GM12878 (cell line): ENCODE measurements at regions not wholly inside any gene's neighbourhood (a gene's known extent, or its start where the extent isn't known, plus 50 kb on each side); places are given as distances from the start of the nearest gene placed in this dataset.

Experiments
- ATAC-seq: fragments of 200-7000 bp; cut with Tn5 transposase; 3 replicates; pipeline ENCODE4 v1.9.1; 2020; ENCODE audit warnings: mild to moderate bottlenecking, moderate library complexity
- BruUV-seq: library from RNA; stranded (reverse); fragments of 400-500 nt; replicated peaks from 2 replicates; lab custom pipeline; 2021; lab: Mats Ljungman, UMichigan
- CTCF ChIA-PET: fragments of 300-600 bp; sonication (Branson Sonifier 250); formaldehyde crosslinking; extraction: SDS; loops from one replicate; lab custom pipeline; 2021; ENCODE audit warnings: inconsistent platforms; lab: Yijun Ruan, JAX
- POLR2A ChIA-PET: fragments of 350-600 bp; formaldehyde crosslinking; extraction: SDS; loops from one replicate; lab custom pipeline; 2021; ENCODE audit warnings: inconsistent platforms; lab: Charles Lee
- RAD21 ChIA-PET: fragments of 300-600 bp; sonication (Branson Sonifier 250); formaldehyde crosslinking; loops from one replicate; lab custom pipeline; 2023; ENCODE audit warnings: antibody characterized with exemption; ENCODE audit not compliant: unreplicated experiment; lab: Charles Lee
- SMC1A ChIA-PET: fragments of 300-600 bp; sonication (Branson Sonifier 250); formaldehyde crosslinking; loops from one replicate; lab custom pipeline; 2023; ENCODE audit not compliant: unreplicated experiment, uncharacterized antibody; lab: Charles Lee
- DNase-seq: peaks from one replicate; pipeline ENCODE4 v3.0.0-alpha.2; 2011; ENCODE audit warnings: low read depth, low spot score
- FAIRE-seq: peaks from 3 replicates; lab custom pipeline; 2011; peaks lifted over from hg19 to GRCh38; lab: Jason Lieb, UNC
- H2AFZ ChIP-seq: 2 replicates; pipeline ENCODE4 v1.6.0; 2011; ENCODE audit warnings: low read depth, low read length, control low read depth; ENCODE audit not compliant: control insufficient read depth
- H3K27ac ChIP-seq: 2 replicates; pipeline ENCODE4 v1.5.1; 2011; ENCODE audit warnings: control low read depth; ENCODE audit not compliant: control insufficient read depth, insufficient read depth
- H3K27me3 ChIP-seq, 2 experiments: replicated peaks in 1 of 2; 2 replicates each; pipeline versions ENCODE4 v1.6.0 to v1.6.1; 2011; ENCODE audit warnings: low read length in 1 of 2; ENCODE audit not compliant: control insufficient read depth in 2 of 2, insufficient read depth in 2 of 2
- H3K36me3 ChIP-seq, 2 experiments: 2 replicates each; pipeline ENCODE4 v1.5.1; 2011; ENCODE audit warnings: low read length in 1 of 2; ENCODE audit not compliant: control insufficient read depth in 2 of 2, insufficient read depth in 2 of 2
- H3K4me1 ChIP-seq: 2 replicates; pipeline ENCODE4 v1.6.1; 2011; ENCODE audit warnings: mild to moderate bottlenecking, low read length, moderate library complexity, mixed read lengths; ENCODE audit not compliant: control insufficient read depth, insufficient read depth
- H3K4me2 ChIP-seq: 2 replicates; pipeline ENCODE4 v1.6.0; 2011; ENCODE audit warnings: control low read depth; ENCODE audit not compliant: control insufficient read depth, insufficient read depth
- H3K4me3 ChIP-seq: fragments of 200-600 bp; sonication (generic); 2 replicates; pipeline ENCODE4 v1.5.1; 2016
- H3K79me2 ChIP-seq: 2 replicates; pipeline ENCODE4 v1.6.0; 2011; ENCODE audit warnings: low read length; ENCODE audit not compliant: control insufficient read depth, insufficient read depth
- H3K9ac ChIP-seq: 2 replicates; pipeline ENCODE4 v1.8.0; 2011; ENCODE audit warnings: low read length, control low read depth, mixed read lengths; ENCODE audit not compliant: control insufficient read depth, insufficient read depth
- H3K9me3 ChIP-seq: replicated peaks from 3 replicates; pipeline ENCODE4 v1.5.1; 2011; ENCODE audit warnings: mild to moderate bottlenecking, low read length; ENCODE audit not compliant: control insufficient read depth, insufficient read depth
- H4K20me1 ChIP-seq: 2 replicates; pipeline ENCODE4 v1.6.0; 2011; ENCODE audit not compliant: control insufficient read depth, insufficient read depth
- CBX3 ChIP-seq: fragments of 200-600 bp; sonication (generic); IDR thresholded peaks from 2 replicates; pipeline ENCODE4 v1.6.1; 2016; ENCODE audit warnings: low read depth, borderline replicate concordance
- EED ChIP-seq: sonication (generic); IDR thresholded peaks from 2 replicates; pipeline ENCODE4 v1.6.1; 2016; ENCODE audit warnings: antibody characterized with exemption, low read depth
- GATAD2B ChIP-seq: fragments of 450-650 bp; conservative IDR thresholded peaks from 2 replicates; pipeline ENCODE4 v1.6.1; 2017; ENCODE audit warnings: low read depth, mild to moderate bottlenecking, moderate library complexity
- MAX ChIP-seq: IDR thresholded peaks from 2 replicates; pipeline ENCODE4 v1.6.1; 2012; ENCODE audit warnings: low read depth, low read length, improper control_type of control experiment
- NRF1 ChIP-seq: conservative IDR thresholded peaks from 2 replicates; pipeline ENCODE4 v1.6.1; 2011; ENCODE audit warnings: mild to moderate bottlenecking, low read depth, low read length, improper control_type of control experiment
- PBX3 ChIP-seq: IDR thresholded peaks from 2 replicates; pipeline ENCODE4 v1.6.1; 2011; ENCODE audit warnings: mild to moderate bottlenecking, low read depth, low read length, moderate library complexity; ENCODE audit not compliant: insufficient replicate concordance
- PRDM15 ChIP-seq: fragments of 450-650 bp; formaldehyde crosslinking; IDR thresholded peaks from 2 replicates; pipeline ENCODE4 v1.4.0; 2020; ENCODE audit warnings: mild to moderate bottlenecking, moderate library complexity
- SREBF1 ChIP-seq: IDR thresholded peaks from 2 replicates; pipeline ENCODE4 v1.6.1; 2012; ENCODE audit warnings: mild to moderate bottlenecking, low read length
- SREBF2 ChIP-seq: IDR thresholded peaks from 2 replicates; pipeline ENCODE4 v1.6.1; 2012; ENCODE audit warnings: mild to moderate bottlenecking, low read length
- SUZ12 ChIP-seq: fragments of 200-600 bp; sonication (generic); IDR thresholded peaks from one replicate; pipeline ENCODE4 v1.6.1; 2018; ENCODE audit warnings: antibody characterized with exemption, mild to moderate bottlenecking; ENCODE audit not compliant: unreplicated experiment
- ZBTB33 ChIP-seq: fragments of 450-650 bp; IDR thresholded peaks from 2 replicates; pipeline ENCODE4 v1.6.1; 2017; ENCODE audit warnings: mild to moderate bottlenecking
- ZNF217 ChIP-seq: fragments of 450-650 bp; IDR thresholded peaks from 2 replicates; pipeline ENCODE4 v1.6.1; 2017; ENCODE audit warnings: antibody characterized with exemption, mild to moderate bottlenecking
- WGBS: methylation state at CpG from one replicate; pipeline ENCODE4 v1.1.6; 2016; ENCODE audit warnings: low lambda C conversion rate; ENCODE audit not compliant: insufficient replicate concordance, insufficient coverage; ENCODE audit errors: missing lambda C conversion rate; 5-methylcytosine and 5-hydroxymethylcytosine counted together
- in situ Hi-C: fragments of 300-500 bp; cut with MboI; formaldehyde crosslinking; loops from 9 replicates; pipeline ENCODE4 v1.14.3; 2018; ENCODE audit warnings: mixed read lengths
- intact Hi-C: fragments of 100-400 bp; cut with micrococcal nuclease; formaldehyde crosslinking; loops from one replicate; pipeline ENCODE4 v1.14.2; 2022; ENCODE audit not compliant: unreplicated experiment

- in situ Hi-C loops, result no loop called here
- H3K27me3 ChIP-seq, result no peaks in the 10 kb centered on the region
Observed at GRCh38 chr15:87713475-87713879, 543.1 kb downstream of the NTRK3 start.

GRCh38 chr15:87712211-87712610 lies 544.3 kb downstream of the NTRK3 start:
- no TSS peak for BruUV-seq
- no peak for FAIRE-seq
- RAD21 ChIA-PET, result no interaction called here
- TF ChIP-seq PBX3 (no peak), NRF1 (no peak), ZNF217 (no peak), SREBF2 (no peak), CBX3 (no peak), MAX (no peak), ZBTB33 (no peak), PRDM15 (CRISPR knock-in tag) (no peak), EED (no peak), SUZ12 (no peak)

More at GRCh38 chr15:87713475-87713879, 543.1 kb downstream of the NTRK3 start:
- no peak overlapping the region for H3K4me2 ChIP-seq
- ChIA-PET CTCF (no interaction called here), RAD21 (no interaction called here), POLR2A (no interaction called here), SMC1A (no interaction called here)
- no peak overlapping the region for H2AFZ ChIP-seq
- no TSS peak for BruUV-seq
- no peaks in the 10 kb centered on the region for H3K4me1 ChIP-seq
- H4K20me1 ChIP-seq, result no peaks in the 10 kb centered on the region
- H3K27ac ChIP-seq, result no peak overlapping the region
- H3K36me3 ChIP-seq, result no peaks in the 10 kb centered on the region
- FAIRE-seq (no peak), ATAC-seq (no peak), DNase-seq (no peak)
- no peak overlapping the region for H3K9ac ChIP-seq
- TF ChIP-seq GATAD2B, result no peak
- TF ChIP-seq SREBF1, result no peak
- no peak overlapping the region for H3K4me3 ChIP-seq
- no peaks in the 10 kb centered on the region; the same call in 2 of the 3 replicates for H3K9me3 ChIP-seq
- intact Hi-C loops, result no loop called here
- 0% methylated on average over 1 of the region's 1 CpG for whole genome bisulfite sequencing
- no peaks in the 10 kb centered on the region for H3K79me2 ChIP-seq

More at GRCh38 chr15:87712211-87712610, 544.3 kb downstream of the NTRK3 start:
- ChIA-PET CTCF (interaction anchor here (0.6 kb wide), 1 partner anchor 875 kb away, joined by 3 read pairs; no protein-coding TSS in a partner anchor), SMC1A (no interaction called here), POLR2A (no interaction called here)
- Histone ChIP-seq H3K4me1 (no peaks in the 10 kb centered on the region), H3K36me3 (no peaks in the 10 kb centered on the region), H3K9me3 (no peaks in the 10 kb centered on the region; the same call in 2 of the 3 replicates), H3K4me2 (no peak overlapping the region), H3K27ac (no peak overlapping the region), H3K9ac (no peak overlapping the region), H3K4me3 (no peak overlapping the region), H2AFZ (no peak overlapping the region), H4K20me1 (no peaks in the 10 kb centered on the region), H3K79me2 (no peaks in the 10 kb centered on the region), H3K27me3 (no peaks in the 10 kb centered on the region)
- in situ Hi-C loops, result no loop called here
- WGBS, result 0% methylated on average over 2 of the region's 2 CpGs
- DNase-seq (no peak), ATAC-seq (no peak)
- intact Hi-C loops, result no loop called here
